Esophagus squamous epithelium (tissue), 5 donors: ENCODE measurements at regions not wholly inside any gene's neighbourhood (a gene's known extent, or its start where the extent isn't known, plus 50 kb on each side); places are given as distances from the start of the nearest gene placed in this dataset.

ENCODE experiments used
- DNase-seq: peaks from one replicate; lab custom pipeline; 2025; lab: John Stamatoyannopoulos, UW
- H3K27ac ChIP-seq, 4 donors: fragments of 200-600 bp; sonication (generic); one replicate each; pipeline ENCODE4 v1.5.1; 2016 to 2019; ENCODE audit warnings: mild to moderate bottlenecking in 1 of 4
- H3K27me3 ChIP-seq, 4 donors: fragments of 200-600 bp; sonication (generic); 1 replicate in 3 of 4; 2 replicates in 1 of 4; pipeline versions ENCODE4 v1.5.1 to v1.6.0; 2017 to 2021; ENCODE audit warnings: antibody characterized with exemption in 1 of 4
- H3K36me3 ChIP-seq, 3 donors: fragments of 200-600 bp; sonication (generic); one replicate each; pipeline ENCODE4 v1.5.1; 2016 to 2019
- H3K4me1 ChIP-seq, 3 donors: fragments of 200-600 bp; sonication (generic); one replicate each; pipeline ENCODE4 v1.5.1; 2017 to 2019
- H3K4me3 ChIP-seq, 4 donors: fragments of 200-600 bp; sonication (generic); 1 replicate in 3 of 4; 2 replicates in 1 of 4; pipeline ENCODE4 v1.5.1; 2016 to 2019; ENCODE audit warnings: mild to moderate bottlenecking in 2 of 4, moderate library complexity in 1 of 4
- H3K9me3 ChIP-seq, 3 donors: fragments of 200-600 bp; sonication (generic); one replicate each; pipeline ENCODE4 v1.5.1; 2016 to 2019
- POLR2A ChIP-seq, 4 donors: fragments of 450-650 bp; IDR thresholded peaks; one replicate each; pipeline ENCODE4 v1.6.1; 2017; ENCODE audit warnings: antibody characterized with exemption in 4 of 4, mild to moderate bottlenecking in 4 of 4, moderate library complexity in 3 of 4
- WGBS, 2 donors: methylation state at CpG; one replicate each; pipeline ENCODE4 v1.1.5; 2018; 5-methylcytosine and 5-hydroxymethylcytosine counted together
- intact Hi-C: fragments of 100-400 bp; cut with DNase I; formaldehyde crosslinking; loops from one replicate; pipeline ENCODE4 v1.15.0; 2022
- TF ChIP-seq, protein P1 (sequence below), 6 experiments: fragments of 450-650 bp in 4 of 6; fragments of 200-600 bp in 2 of 6; sonication (generic) in 2 of 6; IDR thresholded peaks; one replicate each; pipeline ENCODE4 v1.5.1; 2016 to 2019; ENCODE audit warnings: antibody characterized with exemption in 6 of 6, mild to moderate bottlenecking in 4 of 6, moderate library complexity in 4 of 6
- donor health status: DM: yes; HTN: yes; CAD: no.

DNA sequence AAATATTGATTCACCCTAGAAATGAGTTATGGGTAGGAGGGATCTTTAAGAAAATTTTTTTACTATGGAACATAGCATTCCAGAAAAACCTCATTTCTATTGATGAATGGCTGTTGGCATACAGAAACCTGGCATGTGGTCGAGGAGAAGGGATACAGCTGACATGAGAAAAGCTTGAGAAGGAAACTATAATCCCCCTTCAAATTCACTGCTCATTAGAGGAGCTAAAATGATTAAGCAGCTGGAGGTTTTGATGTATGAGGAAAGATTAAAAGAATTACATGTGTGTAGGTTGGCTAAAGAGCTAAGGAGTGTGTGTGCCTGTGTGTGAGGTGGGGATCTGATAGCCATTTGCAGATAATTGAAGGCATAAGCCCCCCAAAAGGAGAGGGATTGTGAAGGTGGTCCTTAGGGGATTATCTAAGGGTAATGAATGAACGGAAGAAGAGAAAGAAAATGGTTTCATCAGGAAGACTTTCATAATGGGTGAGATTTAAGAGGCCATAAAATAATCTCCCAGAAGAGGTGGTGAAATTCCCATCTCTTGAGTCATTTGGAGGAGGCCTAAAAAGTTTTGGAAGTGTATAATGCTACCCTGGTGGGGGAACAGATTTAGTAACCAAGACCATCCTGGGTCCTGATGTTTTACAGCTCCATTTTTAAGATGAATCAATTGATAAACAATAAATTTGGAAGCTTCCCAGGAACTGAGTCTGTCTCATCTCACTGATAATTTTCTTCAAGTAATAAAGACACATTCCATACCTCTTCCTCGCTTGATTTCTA, 272.0 kb upstream of the HAND2 start:
- no peak for DNase-seq
- Histone ChIP-seq H3K36me3 (no peaks in the 10 kb centered on the region), H3K9me3 (no peaks in the 10 kb centered on the region), H3K27ac (no peak overlapping the region), H3K27me3 (no peaks in the 10 kb centered on the region), H3K4me3 (no peak overlapping the region), H3K4me1 (no peaks in the 10 kb centered on the region)
- intact Hi-C loops, result no loop called here
- TF ChIP-seq, protein P1, sequence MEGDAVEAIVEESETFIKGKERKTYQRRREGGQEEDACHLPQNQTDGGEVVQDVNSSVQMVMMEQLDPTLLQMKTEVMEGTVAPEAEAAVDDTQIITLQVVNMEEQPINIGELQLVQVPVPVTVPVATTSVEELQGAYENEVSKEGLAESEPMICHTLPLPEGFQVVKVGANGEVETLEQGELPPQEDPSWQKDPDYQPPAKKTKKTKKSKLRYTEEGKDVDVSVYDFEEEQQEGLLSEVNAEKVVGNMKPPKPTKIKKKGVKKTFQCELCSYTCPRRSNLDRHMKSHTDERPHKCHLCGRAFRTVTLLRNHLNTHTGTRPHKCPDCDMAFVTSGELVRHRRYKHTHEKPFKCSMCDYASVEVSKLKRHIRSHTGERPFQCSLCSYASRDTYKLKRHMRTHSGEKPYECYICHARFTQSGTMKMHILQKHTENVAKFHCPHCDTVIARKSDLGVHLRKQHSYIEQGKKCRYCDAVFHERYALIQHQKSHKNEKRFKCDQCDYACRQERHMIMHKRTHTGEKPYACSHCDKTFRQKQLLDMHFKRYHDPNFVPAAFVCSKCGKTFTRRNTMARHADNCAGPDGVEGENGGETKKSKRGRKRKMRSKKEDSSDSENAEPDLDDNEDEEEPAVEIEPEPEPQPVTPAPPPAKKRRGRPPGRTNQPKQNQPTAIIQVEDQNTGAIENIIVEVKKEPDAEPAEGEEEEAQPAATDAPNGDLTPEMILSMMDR (IDR thresholded peaks at IDR 0.05), result no peak
- TF ChIP-seq POLR2A (IDR thresholded peaks at IDR 0.05), result no peak
- WGBS, 2 donors, result 28 to 33% methylated on average over 3 of the region's 3 CpGs

DNA sequence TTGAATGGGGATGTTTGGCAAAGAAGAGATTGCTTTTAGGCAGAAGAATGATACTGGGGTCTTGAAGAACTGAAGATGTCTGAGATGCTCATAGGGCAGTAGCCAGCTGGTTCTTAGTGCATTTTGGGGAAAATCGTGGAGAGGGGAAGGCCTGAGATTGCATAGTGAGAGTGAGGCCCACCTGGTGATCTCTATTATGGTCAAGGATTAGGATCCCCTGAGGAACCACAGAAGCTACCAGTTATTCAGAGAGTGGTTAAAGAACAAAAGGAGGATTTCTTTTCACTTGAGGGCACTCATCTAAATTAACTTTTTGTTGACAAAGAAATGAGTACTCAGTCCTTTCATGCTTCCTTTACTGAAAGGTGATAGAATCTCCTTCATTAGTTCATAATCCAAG, 271.3 kb upstream of the HAND2 start:
- no peak for TF ChIP-seq POLR2A (IDR thresholded peaks at IDR 0.05)
- Histone ChIP-seq H3K27me3 (no peaks in the 10 kb centered on the region), H3K4me1 (no peaks in the 10 kb centered on the region), H3K36me3 (no peaks in the 10 kb centered on the region), H3K4me3 (no peak overlapping the region), H3K27ac (no peak overlapping the region), H3K9me3 (no peaks in the 10 kb centered on the region)
- WGBS, 2 donors, result 11 to 22% methylated on average over 1 of the region's 1 CpG
- no peak for DNase-seq
- intact Hi-C loops, result no loop called here

DNA sequence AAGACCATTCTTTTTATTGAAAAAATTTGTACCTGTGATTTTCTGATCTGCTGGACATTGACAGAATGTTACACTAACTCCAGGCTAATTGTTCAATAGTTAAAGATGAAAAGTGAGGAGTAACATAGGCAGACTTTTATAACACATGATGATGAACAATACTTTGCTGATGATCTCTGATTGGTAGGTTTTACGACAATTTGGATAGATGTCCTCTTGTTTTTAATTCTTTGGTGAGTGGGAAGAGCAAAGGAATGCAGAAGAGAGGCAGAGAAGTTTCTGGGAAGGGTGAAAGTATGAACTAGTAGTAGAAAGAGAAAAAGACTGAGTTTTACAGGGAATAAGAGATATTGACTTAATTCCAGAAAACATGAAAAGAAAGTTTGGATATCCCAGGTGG, 267.3 kb upstream of the HAND2 start:
- TF ChIP-seq, protein P1 (IDR thresholded peaks at IDR 0.05), result no peak
- no peak for TF ChIP-seq POLR2A (IDR thresholded peaks at IDR 0.05)
- intact Hi-C loops, result no loop called here
- no peak overlapping the region for H3K27ac ChIP-seq
- no peak overlapping the region for H3K4me3 ChIP-seq
- no peaks in the 10 kb centered on the region for H3K9me3 ChIP-seq
- no peaks in the 10 kb centered on the region for H3K4me1 ChIP-seq
- no peaks in the 10 kb centered on the region for H3K36me3 ChIP-seq
- WGBS, 2 donors, result 50 to 78% methylated on average over 1 of the region's 1 CpG
- no peaks in the 10 kb centered on the region for H3K27me3 ChIP-seq
- no peak for DNase-seq

DNA sequence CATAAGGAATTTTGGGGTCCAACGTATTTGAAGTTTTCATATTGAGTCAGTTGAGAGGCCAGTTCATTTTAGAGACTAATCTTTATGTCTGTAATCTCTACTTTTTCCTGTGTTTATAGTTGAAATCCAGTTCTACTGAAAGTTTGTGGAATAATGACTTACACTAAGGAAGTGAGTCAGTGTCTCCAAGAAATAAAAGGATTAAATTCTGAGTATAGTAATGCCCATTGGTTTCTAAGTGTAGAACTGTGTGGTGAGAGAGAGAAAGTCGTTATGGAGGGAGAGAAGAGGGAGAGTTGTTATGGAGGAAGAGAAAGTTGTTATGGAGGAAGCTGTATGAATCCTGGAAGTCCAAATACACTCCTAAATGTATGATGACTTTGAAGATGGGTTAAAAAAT, 264.6 kb upstream of the HAND2 start:
- H3K27me3 ChIP-seq, result no peaks in the 10 kb centered on the region
- no peak for DNase-seq
- no peaks in the 10 kb centered on the region for H3K4me1 ChIP-seq
- no peak overlapping the region for H3K27ac ChIP-seq
- 24 to 36% methylated on average over 2 of the region's 2 CpGs for WGBS, 2 donors
- TF ChIP-seq, protein P1 (IDR thresholded peaks at IDR 0.05), result no peak
- intact Hi-C loops, result no loop called here
- H3K4me3 ChIP-seq, result no peak overlapping the region
- H3K9me3 ChIP-seq, result no peaks in the 10 kb centered on the region
- no peaks in the 10 kb centered on the region for H3K36me3 ChIP-seq

DNA sequence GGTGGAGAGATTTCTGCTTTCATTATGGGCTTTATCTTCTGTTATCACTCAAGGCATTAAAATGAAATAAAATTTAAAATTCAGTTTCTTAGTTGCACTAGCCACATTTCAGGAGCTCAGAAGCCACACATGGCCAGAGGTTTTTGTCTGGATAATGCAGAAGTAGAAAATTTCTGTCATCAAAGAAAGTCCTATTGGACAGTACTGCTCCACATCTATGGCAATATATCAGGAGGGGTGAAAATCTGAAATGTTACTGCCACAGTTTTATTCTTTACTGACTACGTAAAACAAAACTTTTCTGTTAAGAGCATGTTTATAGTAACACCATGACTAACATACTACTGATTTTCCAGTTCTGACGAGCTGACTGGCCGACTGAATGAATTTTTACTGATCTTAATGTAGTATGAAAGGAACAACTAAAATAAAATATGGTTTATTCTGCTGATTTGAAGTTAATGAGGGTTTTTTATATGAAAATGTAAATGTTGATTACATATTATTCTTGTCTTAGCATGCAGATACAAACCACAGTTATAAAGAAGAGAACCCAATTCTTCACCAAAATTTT, 264.0 kb upstream of the HAND2 start:
- no peaks in the 10 kb centered on the region for H3K4me1 ChIP-seq
- no peaks in the 10 kb centered on the region for H3K36me3 ChIP-seq
- H3K27me3 ChIP-seq, result no peaks in the 10 kb centered on the region
- DNase-seq, result no peak
- H3K27ac ChIP-seq, result no peak overlapping the region
- TF ChIP-seq, protein P1 (IDR thresholded peaks at IDR 0.05), result no peak
- no peak for TF ChIP-seq POLR2A (IDR thresholded peaks at IDR 0.05)
- H3K4me3 ChIP-seq, result no peak overlapping the region
- no peaks in the 10 kb centered on the region for H3K9me3 ChIP-seq
- intact Hi-C loops, result no loop called here
- WGBS, 2 donors, result 65 to 81% methylated on average over 3 of the region's 3 CpGs
